Activated naive CD8-positive, alpha-beta T cell treated with anti-CD3 and anti-CD28 coated beads, Interleukin-2, amount 10 ng/mL, durations not matched to agents 7 days and 5 days (primary cell): ENCODE measurements at regions not wholly inside any gene's neighbourhood (a gene's known extent, or its start where the extent isn't known, plus 50 kb on each side); places are given as distances from the start of the nearest gene placed in this dataset.

Source experiments
- ATAC-seq: fragments of 150-1000 bp; cut with Tn5 transposase; one replicate; pipeline ENCODE4 v1.10.0; 2021; ENCODE audit warnings: low read depth, moderate library complexity
- POLR2A ChIA-PET: fragments of 350-600 bp; sonication (Branson Sonifier 250); formaldehyde crosslinking; loops from one replicate; lab custom pipeline; 2021; ENCODE audit warnings: antibody characterized with exemption; lab: Charles Lee
- DNase-seq: peaks from one replicate; pipeline ENCODE4 v3.0.0; 2021
- H3K27ac Mint-ChIP-seq: one replicate; pipeline ENCODE4 v1.8.0; 2022; ENCODE audit warnings: mild to moderate bottlenecking, mixed read lengths
- H3K27me3 Mint-ChIP-seq: one replicate; pipeline ENCODE4 v1.8.0; 2022; ENCODE audit warnings: mild to moderate bottlenecking, moderate library complexity, mixed read lengths
- H3K36me3 Mint-ChIP-seq: one replicate; pipeline ENCODE4 v1.8.0; 2021; ENCODE audit warnings: mild to moderate bottlenecking, mixed read lengths
- H3K4me1 Mint-ChIP-seq: one replicate; pipeline ENCODE4 v1.8.0; 2021; ENCODE audit warnings: mixed read lengths
- H3K4me3 Mint-ChIP-seq: one replicate; pipeline ENCODE4 v1.8.0; 2022; ENCODE audit warnings: mild to moderate bottlenecking, moderate library complexity, mixed read lengths
- H3K9me3 Mint-ChIP-seq: one replicate; pipeline ENCODE4 v1.8.0; 2021; ENCODE audit warnings: mixed read lengths

DNA sequence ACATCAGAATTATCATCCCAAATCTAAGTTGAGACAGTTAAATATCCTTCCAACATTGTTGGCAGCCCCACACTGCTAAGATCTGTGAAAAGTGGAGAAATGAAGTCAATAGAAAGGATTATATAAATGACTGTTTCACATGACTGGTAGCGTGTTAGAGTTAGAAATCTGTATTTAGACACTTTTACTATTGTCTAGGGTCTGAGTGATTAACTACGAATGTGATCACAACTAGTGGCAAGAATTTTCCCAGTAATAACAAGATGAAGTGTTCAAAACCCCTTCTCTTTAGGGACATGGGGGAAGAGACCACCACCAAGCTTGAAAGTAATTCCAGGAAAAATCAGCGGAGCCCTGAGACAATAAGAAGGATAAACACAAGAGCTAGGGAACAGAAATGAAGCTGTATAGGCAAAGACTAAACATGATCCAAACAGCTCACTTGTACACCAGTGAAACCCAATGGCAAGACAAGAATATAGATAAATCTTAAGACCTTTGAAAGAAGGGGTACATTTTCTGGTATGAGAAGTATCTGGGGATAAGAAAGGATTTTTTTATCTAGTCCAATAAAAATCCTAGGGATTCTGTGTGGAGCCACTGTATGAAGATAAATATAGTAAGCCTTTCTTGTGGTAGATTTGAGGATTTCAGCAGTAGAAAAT is 646.6 kb upstream of the USP24 start:
- Mint-ChIP-seq H3K27me3 (peaks cover 3% of the 10 kb centered on the region), H3K9me3 (no peaks in the 10 kb centered on the region), H3K36me3 (no peaks in the 10 kb centered on the region), H3K4me3 (no peak overlapping the region), H3K4me1 (no peaks in the 10 kb centered on the region), H3K27ac (no peak overlapping the region)
- POLR2A ChIA-PET: no interaction called here
- DNase-seq: no peak
- ATAC-seq: no peak

DNA sequence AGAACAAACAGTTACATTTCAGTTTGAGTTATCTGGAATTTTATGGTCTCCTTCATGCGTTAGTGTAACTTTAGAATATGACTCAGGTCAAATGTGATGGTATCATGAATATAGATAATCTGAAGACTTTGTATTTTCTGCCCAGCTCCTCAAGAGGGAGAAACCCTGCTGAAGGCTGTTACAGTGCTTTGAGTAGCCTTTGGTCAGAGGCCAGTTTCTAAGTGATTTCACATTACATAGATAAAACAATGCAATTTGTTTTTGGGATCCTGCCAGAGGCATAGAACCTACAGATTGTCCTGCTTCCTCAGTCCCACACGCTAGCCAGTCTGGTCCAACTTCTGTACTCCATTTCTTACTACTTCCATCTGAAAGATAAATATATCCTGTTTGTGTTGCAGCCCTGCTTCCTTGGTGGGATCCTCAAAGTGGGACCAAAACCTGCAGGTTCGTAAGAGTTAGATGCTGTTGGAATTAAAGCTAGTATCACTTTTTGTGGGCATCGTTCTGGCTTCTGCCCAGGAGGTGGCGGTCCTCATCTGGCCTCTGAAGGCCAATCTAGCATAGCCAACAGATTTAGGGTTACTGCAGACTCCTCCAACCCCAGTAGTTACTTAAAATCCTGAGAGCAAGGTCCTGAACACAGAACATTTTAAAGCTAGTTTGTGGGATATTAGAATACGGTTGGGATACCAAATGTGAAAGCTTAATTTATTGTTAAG is 645.8 kb upstream of the USP24 start:
- ATAC-seq (no peak), DNase-seq (no peak)
- Mint-ChIP-seq H3K27ac (no peak overlapping the region), H3K4me1 (no peaks in the 10 kb centered on the region), H3K36me3 (no peaks in the 10 kb centered on the region), H3K27me3 (peaks cover 3% of the 10 kb centered on the region), H3K9me3 (no peaks in the 10 kb centered on the region), H3K4me3 (no peak overlapping the region)
- POLR2A ChIA-PET: no interaction called here

DNA sequence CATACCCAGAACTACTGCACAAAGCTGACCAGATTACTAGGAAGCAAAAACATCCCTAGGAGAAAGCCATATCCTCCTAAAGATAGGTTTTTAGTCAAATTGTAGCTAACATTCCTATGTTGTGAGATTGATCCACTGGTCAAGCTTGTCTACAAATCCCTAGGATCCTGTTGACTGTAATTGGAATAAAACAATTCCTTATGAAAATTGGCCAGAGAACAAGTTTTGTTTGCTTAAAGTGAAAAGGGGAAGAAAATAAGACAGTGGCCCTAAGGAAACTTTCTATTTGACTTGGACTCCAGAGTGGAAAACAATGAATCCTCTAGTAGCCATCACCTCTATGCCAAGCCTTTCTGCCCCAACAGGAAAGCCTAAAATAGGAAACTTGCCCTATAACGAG is 645.2 kb upstream of the USP24 start:
- POLR2A ChIA-PET: no interaction called here
- Mint-ChIP-seq H3K4me3 (no peak overlapping the region), H3K4me1 (no peaks in the 10 kb centered on the region), H3K27ac (no peak overlapping the region), H3K36me3 (no peaks in the 10 kb centered on the region), H3K9me3 (no peaks in the 10 kb centered on the region), H3K27me3 (peaks cover 3% of the 10 kb centered on the region)
- ATAC-seq (no peak), DNase-seq (no peak)

DNA sequence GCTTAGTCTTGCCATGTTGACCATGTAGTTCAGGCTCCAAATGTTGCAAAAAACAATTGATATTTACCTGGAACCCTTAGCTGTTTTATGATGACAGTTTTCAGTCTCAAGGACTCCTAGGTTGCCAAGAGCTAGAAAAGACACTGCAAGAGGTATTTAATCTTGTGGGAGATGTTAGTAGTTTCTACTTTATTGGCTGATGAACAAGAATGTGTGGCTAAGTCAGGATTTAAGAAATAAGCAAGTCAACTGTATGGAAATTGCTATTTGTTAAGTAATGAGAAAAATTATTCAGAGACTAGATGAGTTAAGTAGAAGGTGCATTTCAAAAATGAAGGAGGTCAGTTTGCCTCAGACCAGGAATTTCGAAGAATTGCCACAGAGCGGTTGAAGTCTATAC is 639.7 kb upstream of the USP24 start:
- no peaks in the 10 kb centered on the region for H3K36me3 Mint-ChIP-seq
- no peak for ATAC-seq
- H3K9me3 Mint-ChIP-seq: no peaks in the 10 kb centered on the region
- DNase-seq: no peak
- POLR2A ChIA-PET: no interaction called here
- H3K4me3 Mint-ChIP-seq: no peak overlapping the region
- no peak overlapping the region for H3K27ac Mint-ChIP-seq
- H3K27me3 Mint-ChIP-seq: no peaks in the 10 kb centered on the region
- H3K4me1 Mint-ChIP-seq: no peaks in the 10 kb centered on the region

DNA sequence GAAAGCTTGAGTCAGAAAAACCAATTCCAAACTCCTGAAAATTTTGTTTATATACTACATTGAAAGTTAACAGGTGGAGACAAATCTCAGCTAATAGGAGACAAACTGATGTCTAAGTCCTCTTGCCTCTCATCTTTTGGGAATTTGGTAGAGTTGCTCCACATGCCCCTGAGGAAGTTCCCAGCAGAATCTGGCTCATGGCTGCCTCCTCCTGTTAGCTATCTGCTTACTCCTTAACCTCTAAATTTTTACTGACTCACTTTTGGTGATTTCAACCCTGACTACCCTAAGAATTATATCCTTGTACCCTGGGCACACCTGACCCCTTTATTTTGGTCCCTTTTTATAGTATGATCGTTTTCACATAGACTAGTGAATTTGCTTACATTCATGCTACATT is 633.7 kb upstream of the USP24 start:
- H3K27me3 Mint-ChIP-seq: no peaks in the 10 kb centered on the region
- POLR2A ChIA-PET: no interaction called here

DNA sequence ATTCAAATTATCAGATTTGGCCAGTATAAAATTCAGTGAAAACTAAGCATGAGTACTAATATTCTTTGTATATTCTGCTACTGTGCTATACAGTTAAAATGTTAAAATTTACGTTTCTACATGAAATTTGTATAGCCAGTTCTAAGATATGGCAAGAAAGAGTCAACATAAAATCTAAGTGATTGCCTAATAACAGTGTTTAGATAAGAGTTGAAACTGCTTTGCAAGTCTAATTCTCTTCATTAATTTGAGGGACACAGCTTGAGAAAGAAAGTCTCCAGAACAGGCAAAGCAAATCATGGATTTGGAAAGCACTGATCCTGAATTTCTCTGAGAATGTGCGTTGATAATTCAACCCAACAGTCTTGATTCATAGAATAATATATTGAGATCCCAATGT is 630.9 kb upstream of the USP24 start:
- POLR2A ChIA-PET: no interaction called here
- Mint-ChIP-seq H3K27ac (no peak overlapping the region), H3K4me1 (no peaks in the 10 kb centered on the region), H3K36me3 (no peaks in the 10 kb centered on the region), H3K4me3 (no peak overlapping the region), H3K27me3 (no peaks in the 10 kb centered on the region), H3K9me3 (no peaks in the 10 kb centered on the region)
- no peak for ATAC-seq
- DNase-seq: no peak

More for the DNA sequence above, 633.7 kb upstream of the USP24 start:
- H3K27ac Mint-ChIP-seq: no peak overlapping the region
- H3K4me1 Mint-ChIP-seq: no peaks in the 10 kb centered on the region
- H3K36me3 Mint-ChIP-seq: no peaks in the 10 kb centered on the region
- H3K9me3 Mint-ChIP-seq: no peaks in the 10 kb centered on the region
- ATAC-seq (no peak), DNase-seq (no peak)
- H3K4me3 Mint-ChIP-seq: no peak overlapping the region

DNA sequence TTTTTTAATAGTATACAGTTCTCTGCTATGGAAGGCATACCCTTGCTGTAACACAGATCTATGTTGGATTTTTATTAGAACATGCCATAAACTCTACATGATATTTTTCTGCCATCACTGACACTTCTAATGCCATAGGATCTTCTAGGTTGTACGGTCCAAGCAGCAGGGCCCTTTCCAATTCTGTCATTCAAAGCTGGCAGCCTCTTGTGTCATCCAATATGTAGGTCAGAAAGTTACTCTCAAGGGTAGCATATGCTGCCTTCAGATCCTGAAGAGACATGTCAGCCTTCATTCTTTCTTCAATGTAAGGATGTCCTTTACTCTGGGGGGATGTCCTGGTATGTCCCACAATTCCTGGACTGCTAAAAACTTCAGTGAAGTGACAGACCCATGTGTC is 629.2 kb upstream of the USP24 start:
- ATAC-seq: no peak
- Mint-ChIP-seq H3K9me3 (no peaks in the 10 kb centered on the region), H3K4me1 (no peaks in the 10 kb centered on the region), H3K27me3 (no peaks in the 10 kb centered on the region), H3K4me3 (no peak overlapping the region), H3K36me3 (no peaks in the 10 kb centered on the region), H3K27ac (no peak overlapping the region)
- DNase-seq: no peak
- POLR2A ChIA-PET: no interaction called here

DNA sequence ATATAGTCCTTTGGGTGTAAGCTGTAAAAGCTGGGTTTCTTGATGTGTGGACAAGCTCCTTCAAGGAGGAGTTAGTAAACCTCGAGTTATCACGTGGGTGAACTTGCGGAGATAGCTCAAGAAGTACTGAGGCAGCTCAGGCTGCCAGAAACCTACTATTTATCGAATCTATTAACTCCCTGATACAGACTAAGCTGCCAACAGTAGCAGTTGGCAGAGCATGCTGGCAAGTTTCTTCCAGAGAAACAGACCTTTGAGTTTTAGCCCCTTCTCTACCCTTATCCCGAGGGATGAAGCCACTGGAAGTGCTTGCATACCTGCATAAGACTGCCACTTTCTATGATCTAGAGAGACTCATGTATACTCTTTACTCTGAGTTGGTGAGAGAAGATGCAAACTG is 624.5 kb upstream of the USP24 start:
- H3K27ac Mint-ChIP-seq: no peak overlapping the region
- no peaks in the 10 kb centered on the region for H3K9me3 Mint-ChIP-seq
- no peaks in the 10 kb centered on the region for H3K36me3 Mint-ChIP-seq
- no peaks in the 10 kb centered on the region for H3K4me1 Mint-ChIP-seq
- no peak overlapping the region for H3K4me3 Mint-ChIP-seq
- POLR2A ChIA-PET: no interaction called here
- DNase-seq: no peak
- H3K27me3 Mint-ChIP-seq: no peaks in the 10 kb centered on the region
- ATAC-seq: no peak

DNA sequence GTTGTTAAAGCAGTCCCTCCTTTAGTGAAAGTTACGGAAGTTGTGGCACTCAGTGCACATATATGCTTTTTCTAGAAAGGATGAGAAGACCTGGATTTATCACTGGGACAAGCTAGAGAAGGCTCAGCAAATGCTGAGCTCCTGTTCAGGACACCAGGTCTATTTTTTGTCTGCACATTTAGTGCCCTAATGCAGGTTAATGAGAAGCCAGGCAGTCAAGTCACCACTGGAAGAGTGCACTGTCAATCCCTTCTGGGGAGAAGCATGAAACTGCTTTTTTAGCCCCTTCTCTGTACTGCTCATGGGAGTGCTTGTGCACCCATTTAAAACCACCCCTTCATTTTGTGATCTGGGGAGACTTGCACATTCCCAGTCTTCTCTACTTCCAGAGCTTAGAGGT is 624.1 kb upstream of the USP24 start:
- H3K9me3 Mint-ChIP-seq: no peaks in the 10 kb centered on the region
- no peak overlapping the region for H3K27ac Mint-ChIP-seq
- ATAC-seq: no peak
- H3K36me3 Mint-ChIP-seq: no peaks in the 10 kb centered on the region
- H3K27me3 Mint-ChIP-seq: no peaks in the 10 kb centered on the region
- POLR2A ChIA-PET: no interaction called here
- no peaks in the 10 kb centered on the region for H3K4me1 Mint-ChIP-seq
- H3K4me3 Mint-ChIP-seq: no peak overlapping the region
- DNase-seq: no peak

DNA sequence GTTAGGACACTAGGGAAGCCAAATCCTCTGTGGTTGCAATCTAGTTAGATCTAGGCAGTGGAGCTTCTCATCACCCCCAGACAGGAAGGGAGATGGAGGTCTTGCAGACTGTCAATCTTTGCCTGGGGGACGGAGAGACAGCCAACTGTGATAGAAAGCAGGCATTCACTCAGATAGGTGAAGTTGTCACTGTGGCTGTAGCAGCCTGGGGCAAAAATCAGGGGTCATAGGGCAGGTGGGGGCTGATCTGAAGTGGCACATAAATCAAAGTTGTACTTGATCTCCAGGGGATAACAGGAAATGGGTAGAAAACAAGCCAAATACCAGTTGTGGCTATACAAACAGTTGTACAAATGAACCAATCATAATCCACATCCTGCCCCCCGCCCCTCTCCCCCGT is 620.9 kb upstream of the USP24 start:
- no peak for ATAC-seq
- H3K4me3 Mint-ChIP-seq: no peak overlapping the region
- no peaks in the 10 kb centered on the region for H3K27me3 Mint-ChIP-seq
- DNase-seq: no peak
- H3K4me1 Mint-ChIP-seq: peaks cover 1% of the 10 kb centered on the region
- POLR2A ChIA-PET: no interaction called here
- peaks cover 2% of the 10 kb centered on the region for H3K9me3 Mint-ChIP-seq
- H3K27ac Mint-ChIP-seq: no peak overlapping the region
- no peaks in the 10 kb centered on the region for H3K36me3 Mint-ChIP-seq

DNA sequence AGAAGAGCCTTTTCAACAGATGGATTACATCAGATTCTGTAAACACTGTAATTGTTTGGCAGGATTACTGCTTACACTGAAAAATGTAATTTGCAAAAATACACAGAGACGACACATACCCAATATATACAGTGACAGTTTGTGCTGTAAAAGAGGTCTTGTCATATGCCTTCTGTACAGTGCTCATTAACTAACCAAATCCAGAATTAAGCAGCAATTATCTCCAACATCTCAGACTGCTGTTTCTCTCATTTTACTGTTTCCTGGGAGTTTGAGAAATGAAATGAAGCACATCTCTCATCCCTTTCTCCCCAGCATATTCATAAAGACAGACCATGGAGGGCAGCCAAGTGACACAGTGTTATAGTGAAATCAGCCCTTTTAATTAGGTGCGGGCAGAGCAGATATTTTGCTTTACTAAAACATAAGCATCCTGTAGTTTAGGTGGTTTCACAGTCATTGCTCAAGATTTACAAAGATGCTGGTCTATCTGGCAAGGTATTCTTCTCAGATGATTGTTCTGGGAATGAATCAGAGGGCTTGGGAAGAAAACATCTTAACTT is 618.4 kb upstream of the USP24 start:
- Mint-ChIP-seq H3K9me3 (peaks cover 2% of the 10 kb centered on the region), H3K4me3 (no peak overlapping the region)
- ATAC-seq: no peak

DNA sequence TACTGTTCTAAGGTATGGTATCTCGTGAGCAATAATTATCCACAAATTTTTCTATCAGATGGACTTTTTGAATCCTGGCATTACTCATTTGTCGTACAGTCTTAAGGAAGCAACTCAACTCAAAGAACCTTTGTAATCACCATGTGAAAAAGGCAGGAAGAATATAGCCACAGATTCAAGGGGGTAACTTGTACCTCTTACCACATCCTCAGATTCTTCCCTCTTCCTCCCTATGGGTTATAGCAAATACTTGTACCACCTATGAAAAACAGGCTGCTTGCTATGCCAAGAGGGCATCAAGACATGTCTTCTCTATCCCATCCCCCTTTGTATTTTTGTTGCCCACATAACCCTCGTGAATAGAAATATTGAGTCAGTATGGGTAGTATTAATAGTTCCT is 616.6 kb upstream of the USP24 start:
- Mint-ChIP-seq H3K4me3 (no peak overlapping the region), H3K27me3 (no peaks in the 10 kb centered on the region), H3K36me3 (no peaks in the 10 kb centered on the region), H3K4me1 (peaks cover 1% of the 10 kb centered on the region), H3K9me3 (peaks cover 2% of the 10 kb centered on the region), H3K27ac (no peak overlapping the region)
- POLR2A ChIA-PET: no interaction called here
- ATAC-seq (no peak), DNase-seq (no peak)

More for the DNA sequence above, 618.4 kb upstream of the USP24 start:
- H3K27ac Mint-ChIP-seq: no peak overlapping the region
- no peak for DNase-seq
- H3K4me1 Mint-ChIP-seq: peaks cover 1% of the 10 kb centered on the region
- POLR2A ChIA-PET: no interaction called here
- no peaks in the 10 kb centered on the region for H3K36me3 Mint-ChIP-seq
- H3K27me3 Mint-ChIP-seq: no peaks in the 10 kb centered on the region

DNA sequence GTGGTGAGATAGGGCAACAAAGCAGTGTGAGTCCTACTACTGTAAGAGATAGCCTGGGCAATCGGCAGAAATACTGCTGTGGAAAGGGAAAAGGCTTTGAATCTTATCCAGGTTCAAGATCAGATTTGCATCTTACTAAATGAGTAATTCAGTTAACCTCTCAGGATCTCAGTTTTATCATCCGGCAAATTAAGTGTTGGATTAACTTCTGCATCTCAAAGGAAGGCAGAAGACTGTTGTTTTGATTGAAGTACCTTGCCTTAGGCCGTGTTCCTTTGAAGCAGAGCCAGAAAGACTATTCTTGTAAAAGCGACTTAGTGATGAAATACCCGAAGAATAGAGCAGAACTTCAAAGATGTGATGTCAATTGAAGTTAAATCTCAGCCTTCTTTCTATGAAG is 612.9 kb upstream of the USP24 start:
- Mint-ChIP-seq H3K36me3 (no peaks in the 10 kb centered on the region), H3K9me3 (peaks cover 2% of the 10 kb centered on the region), H3K27me3 (no peaks in the 10 kb centered on the region), H3K4me1 (peaks cover 1% of the 10 kb centered on the region), H3K4me3 (no peak overlapping the region), H3K27ac (no peak overlapping the region)
- POLR2A ChIA-PET: no interaction called here
- ATAC-seq (no peak), DNase-seq (no peak)

DNA sequence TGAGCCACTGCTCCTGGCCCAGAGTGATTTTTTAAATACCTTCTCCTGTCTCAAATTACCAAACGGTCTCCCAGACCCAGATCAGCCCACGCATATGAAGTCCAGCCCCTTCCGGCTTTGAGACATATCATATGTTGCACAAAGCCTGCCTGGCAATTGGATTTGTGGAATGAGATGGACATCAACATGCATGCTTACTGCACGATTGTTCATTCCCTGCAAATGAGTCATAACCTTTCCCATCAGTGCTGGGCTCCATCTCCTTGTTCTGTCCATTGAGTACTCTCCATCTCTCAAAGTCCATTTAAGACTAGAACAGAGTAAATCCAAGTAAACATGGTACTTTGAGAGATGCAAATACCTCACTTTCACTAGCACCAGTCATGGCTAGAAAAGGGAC is 612.2 kb upstream of the USP24 start:
- Mint-ChIP-seq H3K4me1 (peaks cover 1% of the 10 kb centered on the region), H3K36me3 (no peaks in the 10 kb centered on the region), H3K27me3 (no peaks in the 10 kb centered on the region), H3K9me3 (no peaks in the 10 kb centered on the region), H3K4me3 (no peak overlapping the region), H3K27ac (no peak overlapping the region)
- DNase-seq (no peak), ATAC-seq (no peak)
- POLR2A ChIA-PET: no interaction called here
